PC-3 (cell line): ENCODE measurements at regions not wholly inside any gene's neighbourhood (a gene's known extent, or its start where the extent isn't known, plus 50 kb on each side); places are given as distances from the start of the nearest gene placed in this dataset.

Experiments used
- ATAC-seq: fragments of 200-7000 bp; cut with Tn5 transposase; 2 replicates; pipeline ENCODE4 v1.9.1; 2020; ENCODE audit warnings: mild to moderate bottlenecking, moderate library complexity
- BruUV-seq: library from RNA; stranded (reverse); fragments of 400-500 nt; replicated peaks from 2 replicates; lab custom pipeline; 2021; lab: Mats Ljungman, UMichigan
- CTCF ChIA-PET: fragments of 300-600 bp; sonication (Branson Sonifier 250); formaldehyde crosslinking; loops from one replicate; lab custom pipeline; 2022; ENCODE audit warnings: antibody characterized with exemption; lab: Charles Lee
- POLR2A ChIA-PET: fragments of 300-600 bp; sonication (Branson Sonifier 250); formaldehyde crosslinking; loops from one replicate; lab custom pipeline; 2022; ENCODE audit warnings: antibody characterized with exemption; ENCODE audit not compliant: unreplicated experiment; lab: Charles Lee
- DNase-seq: peaks from one replicate; pipeline ENCODE4 v3.0.0-alpha.2; 2015
- H2AFZ ChIP-seq: fragments of 300-600 bp; sonication (generic); 2 replicates; pipeline ENCODE4 v1.6.0; 2016; ENCODE audit warnings: antibody characterized with exemption, low read length
- H3F3A ChIP-seq: fragments of 300-600 bp; sonication (generic); one replicate; pipeline ENCODE4 v1.6.0; 2017; ENCODE audit warnings: antibody characterized with exemption, low read length, control low read depth, mild to moderate bottlenecking; ENCODE audit not compliant: unreplicated experiment
- H3K27ac ChIP-seq: fragments of 300-600 bp; sonication (generic); 2 replicates; pipeline ENCODE4 v1.5.1; 2016; ENCODE audit warnings: mild to moderate bottlenecking, low read length
- H3K27me3 ChIP-seq: fragments of 300-600 bp; sonication (generic); 2 replicates; pipeline ENCODE4 v1.6.1; 2016; ENCODE audit warnings: low read length, mixed read lengths
- H3K36me3 ChIP-seq: fragments of 300-600 bp; sonication (generic); 2 replicates; pipeline ENCODE4 v1.6.1; 2016; ENCODE audit warnings: low read depth, mixed run types, low read length, mixed read lengths
- H3K4me1 ChIP-seq: fragments of 300-600 bp; sonication (generic); 2 replicates; pipeline ENCODE4 v1.5.1; 2016; ENCODE audit warnings: low read length; ENCODE audit not compliant: insufficient read depth
- H3K4me2 ChIP-seq: fragments of 300-600 bp; sonication (generic); 2 replicates; pipeline ENCODE4 v1.6.0; 2016; ENCODE audit warnings: low read length
- H3K4me3 ChIP-seq: fragments of 300-600 bp; sonication (generic); 2 replicates; pipeline ENCODE4 v1.5.1; 2016; ENCODE audit warnings: mild to moderate bottlenecking, low read length, mixed read lengths
- H3K79me2 ChIP-seq: fragments of 300-600 bp; sonication (generic); 2 replicates; pipeline ENCODE4 v1.6.1; 2017; ENCODE audit warnings: low read length, mixed read lengths
- H3K9ac ChIP-seq: fragments of 300-600 bp; sonication (generic); 2 replicates; pipeline ENCODE4 v1.6.0; 2016; ENCODE audit warnings: mild to moderate bottlenecking, low read length
- H3K9me2 ChIP-seq: fragments of 300-600 bp; sonication (generic); replicated peaks from 2 replicates; pipeline ENCODE4 v1.6.1; 2016; ENCODE audit warnings: mixed run types, low read length, mixed read lengths
- H3K9me3 ChIP-seq: fragments of 300-600 bp; sonication (generic); 2 replicates; pipeline ENCODE4 v1.6.1; 2016; ENCODE audit warnings: low read length, mixed read lengths
- H4K20me1 ChIP-seq: fragments of 300-600 bp; sonication (generic); 2 replicates; pipeline ENCODE4 v1.6.1; 2016; ENCODE audit warnings: low read length, mixed read lengths
- EZH2 ChIP-seq: fragments of 300-600 bp; sonication (generic); IDR thresholded peaks from one replicate; pipeline ENCODE4 v1.6.1; 2017; ENCODE audit warnings: antibody characterized with exemption, mild to moderate bottlenecking, low read length; ENCODE audit not compliant: unreplicated experiment
- EZH2phosphoT487 ChIP-seq: fragments of 300-600 bp; sonication (generic); IDR thresholded peaks from 2 replicates; pipeline ENCODE4 v1.6.1; 2018; ENCODE audit warnings: mild to moderate bottlenecking, antibody characterized with exemption, low read length, borderline replicate concordance
- intact Hi-C: fragments of 100-400 bp; cut with micrococcal nuclease; formaldehyde crosslinking; loops from 2 replicates; pipeline ENCODE4 v1.9.0; 2023
- TF ChIP-seq, protein P1 (sequence below): fragments of 300-600 bp; sonication (generic); conservative IDR thresholded peaks from 2 replicates; pipeline ENCODE4 v1.5.1; 2017; ENCODE audit warnings: antibody characterized with exemption, low read depth, mild to moderate bottlenecking, low read length

DNA sequence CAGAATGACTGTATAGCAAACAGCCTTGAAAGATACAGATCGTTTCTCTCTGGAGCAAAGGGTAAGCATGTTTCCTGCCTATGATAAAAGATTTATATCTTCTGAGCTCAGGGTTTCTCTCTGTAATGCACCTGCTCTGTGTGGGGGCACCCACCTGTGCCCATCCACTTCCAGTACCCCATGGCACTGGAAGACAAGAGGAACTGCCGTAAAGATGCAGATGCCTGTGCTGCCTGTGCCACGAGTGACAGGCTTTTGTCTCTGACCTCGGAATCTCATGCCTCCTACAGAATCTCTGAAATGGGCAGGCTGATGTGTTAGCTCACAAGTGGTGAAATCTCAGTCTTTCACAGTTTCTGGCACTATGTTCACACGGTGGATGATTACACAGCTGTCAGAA, 50.3 kb upstream of the ATP11A start:
- TF ChIP-seq EZH2 (no peak), EZH2phosphoT487 (no peak)
- TF ChIP-seq, protein P1, sequence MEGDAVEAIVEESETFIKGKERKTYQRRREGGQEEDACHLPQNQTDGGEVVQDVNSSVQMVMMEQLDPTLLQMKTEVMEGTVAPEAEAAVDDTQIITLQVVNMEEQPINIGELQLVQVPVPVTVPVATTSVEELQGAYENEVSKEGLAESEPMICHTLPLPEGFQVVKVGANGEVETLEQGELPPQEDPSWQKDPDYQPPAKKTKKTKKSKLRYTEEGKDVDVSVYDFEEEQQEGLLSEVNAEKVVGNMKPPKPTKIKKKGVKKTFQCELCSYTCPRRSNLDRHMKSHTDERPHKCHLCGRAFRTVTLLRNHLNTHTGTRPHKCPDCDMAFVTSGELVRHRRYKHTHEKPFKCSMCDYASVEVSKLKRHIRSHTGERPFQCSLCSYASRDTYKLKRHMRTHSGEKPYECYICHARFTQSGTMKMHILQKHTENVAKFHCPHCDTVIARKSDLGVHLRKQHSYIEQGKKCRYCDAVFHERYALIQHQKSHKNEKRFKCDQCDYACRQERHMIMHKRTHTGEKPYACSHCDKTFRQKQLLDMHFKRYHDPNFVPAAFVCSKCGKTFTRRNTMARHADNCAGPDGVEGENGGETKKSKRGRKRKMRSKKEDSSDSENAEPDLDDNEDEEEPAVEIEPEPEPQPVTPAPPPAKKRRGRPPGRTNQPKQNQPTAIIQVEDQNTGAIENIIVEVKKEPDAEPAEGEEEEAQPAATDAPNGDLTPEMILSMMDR: no peak
- no peak overlapping the region for H2AFZ ChIP-seq
- no peak overlapping the region for H3K4me2 ChIP-seq
- H3K36me3 ChIP-seq: no peaks in the 10 kb centered on the region
- H3K4me1 ChIP-seq: no peaks in the 10 kb centered on the region
- intact Hi-C loops: no loop called here
- H3K9me2 ChIP-seq: no peaks in the 10 kb centered on the region
- BruUV-seq: no TSS peak
- ChIA-PET CTCF (no interaction called here), POLR2A (no interaction called here)
- no peaks in the 10 kb centered on the region for H4K20me1 ChIP-seq
- H3K4me3 ChIP-seq: no peak overlapping the region
- no peaks in the 10 kb centered on the region for H3F3A ChIP-seq
- peaks cover 17% of the 10 kb centered on the region for H3K27me3 ChIP-seq
- H3K27ac ChIP-seq: no peak overlapping the region
- DNase-seq (no peak), ATAC-seq (no peak)
- H3K79me2 ChIP-seq: no peaks in the 10 kb centered on the region
- no peak overlapping the region for H3K9ac ChIP-seq
- no peaks in the 10 kb centered on the region for H3K9me3 ChIP-seq

DNA sequence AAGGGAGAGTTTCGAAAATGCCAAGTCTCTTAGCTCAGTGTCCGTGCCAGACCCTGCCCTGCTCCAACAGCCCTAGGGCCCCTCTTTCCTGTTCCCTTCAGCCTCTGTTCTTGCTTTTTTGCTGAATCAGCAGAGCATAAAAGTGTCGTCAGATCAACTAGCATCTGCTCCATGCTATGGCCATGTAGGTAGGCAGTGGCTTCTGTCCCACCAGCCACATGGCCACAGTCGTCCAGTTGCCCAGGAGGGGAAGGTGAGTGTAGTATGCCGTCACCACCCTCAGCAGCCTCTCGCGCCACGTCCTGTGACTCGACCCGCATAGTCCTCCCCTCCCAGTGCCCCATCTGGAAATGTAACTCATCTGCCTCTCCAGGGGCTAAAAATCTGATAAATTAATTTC, 50.9 kb upstream of the ATP11A start:
- intact Hi-C loops: no loop called here
- TF ChIP-seq, protein P1: no peak
- TF ChIP-seq EZH2: no peak
- TF ChIP-seq EZH2phosphoT487: no peak
- Histone ChIP-seq H3K36me3 (no peaks in the 10 kb centered on the region), H3K4me2 (peak overlapping the region; percentile 7; the same call in 1 of the 2 replicates), H3K4me3 (no peak overlapping the region), H3K27ac (no peak overlapping the region), H2AFZ (no peak overlapping the region), H3K9me2 (no peaks in the 10 kb centered on the region), H3K9ac (no peak overlapping the region), H4K20me1 (no peaks in the 10 kb centered on the region), H3K9me3 (no peaks in the 10 kb centered on the region), H3K79me2 (no peaks in the 10 kb centered on the region), H3K4me1 (no peaks in the 10 kb centered on the region), H3K27me3 (peaks cover 23% of the 10 kb centered on the region), H3F3A (no peaks in the 10 kb centered on the region)
- ChIA-PET CTCF (no interaction called here), POLR2A (no interaction called here)
- no TSS peak for BruUV-seq
- ATAC-seq (no peak), DNase-seq (no peak)

DNA sequence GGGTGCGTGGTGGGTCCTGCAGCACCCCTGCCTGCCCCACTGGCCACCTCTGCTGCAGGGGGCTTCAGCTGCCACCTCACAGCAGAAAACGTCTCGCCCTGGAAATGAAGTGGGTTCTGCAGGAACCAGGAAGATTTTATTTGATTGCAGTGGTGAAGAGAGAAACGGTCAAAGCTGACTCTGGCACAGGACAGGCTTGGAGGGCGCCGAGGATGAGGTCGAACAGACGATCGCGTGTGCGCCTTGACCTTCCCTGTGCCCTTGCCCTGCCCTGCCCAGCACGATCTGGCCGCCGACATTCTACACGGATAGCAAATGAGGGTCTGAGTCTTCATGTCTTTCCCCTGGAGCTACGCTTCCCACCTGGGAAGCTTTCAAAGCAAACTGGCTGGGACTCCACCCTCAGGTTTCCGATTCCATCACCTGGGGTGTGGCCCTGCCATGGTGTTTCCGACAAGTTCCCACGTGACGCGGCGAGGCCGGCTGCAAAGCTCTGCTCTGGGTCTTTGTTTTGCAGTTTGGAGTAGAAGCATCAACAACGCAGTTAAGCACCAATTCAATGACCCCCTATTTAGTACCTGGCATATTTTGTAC, 50.3 kb upstream of the TUBGCP3 start:
- intact Hi-C loops: no loop called here
- Histone ChIP-seq H3K9me2 (no peaks in the 10 kb centered on the region), H3K4me2 (peak overlapping the region; percentile 7; the same call in 1 of the 2 replicates), H3K9ac (no peak overlapping the region), H3F3A (no peaks in the 10 kb centered on the region), H3K27ac (no peak overlapping the region), H3K9me3 (no peaks in the 10 kb centered on the region), H4K20me1 (no peaks in the 10 kb centered on the region), H3K36me3 (no peaks in the 10 kb centered on the region), H3K79me2 (no peaks in the 10 kb centered on the region), H3K4me3 (no peak overlapping the region), H3K4me1 (no peaks in the 10 kb centered on the region), H3K27me3 (peaks cover 25% of the 10 kb centered on the region), H2AFZ (no peak overlapping the region)
- POLR2A ChIA-PET: no interaction called here
- TF ChIP-seq EZH2phosphoT487 (no peak), EZH2 (no peak)
- TF ChIP-seq, protein P1: no peak
- no TSS peak for BruUV-seq
- DNase-seq: peak; percentile 6
- no peak for ATAC-seq
- CTCF ChIA-PET: no interaction called here
